ENCODE measurements at regions not wholly inside any gene's neighbourhood (a gene's known extent, or its start where the extent isn't known, plus 50 kb on each side); places are given as distances from the start of the nearest gene placed in this dataset.
"Not testable (repeated sequence)": the region's sequence is repeated elsewhere in the genome, so short reads cannot be mapped to it uniquely, and the experiment has no call there.

- no peak for DNase-seq (ENCODE audit: low read depth)
Measured at GRCh38 chr13:72657379-72657778, 70.0 kb downstream of the MZT1 start.

GRCh38 chr13:72656357-72656756, 71.1 kb downstream of the MZT1 start:
- DNase-seq (ENCODE audit: low read depth) = no peak

DNA sequence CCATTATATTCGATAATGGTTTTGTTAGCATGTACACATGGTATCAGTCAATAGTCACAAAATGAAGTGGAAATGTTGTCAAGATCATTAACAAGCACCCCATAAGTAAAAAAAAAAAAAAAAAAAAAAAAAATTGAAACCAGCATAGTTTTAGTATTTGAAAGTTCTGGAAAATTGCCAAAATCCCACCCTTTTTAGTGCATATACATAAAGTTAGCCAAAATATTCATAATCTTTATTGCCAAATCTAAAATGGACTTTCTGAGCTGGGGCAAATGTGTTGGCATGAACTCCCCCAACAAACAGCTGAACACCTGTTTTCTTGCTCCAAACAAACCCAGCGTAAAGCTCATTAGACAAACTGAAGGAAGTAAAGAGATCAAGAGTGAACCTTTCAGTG, 73.9 kb downstream of the MZT1 start:
- DNase-seq (ENCODE audit: low read depth) = no peak

DNA sequence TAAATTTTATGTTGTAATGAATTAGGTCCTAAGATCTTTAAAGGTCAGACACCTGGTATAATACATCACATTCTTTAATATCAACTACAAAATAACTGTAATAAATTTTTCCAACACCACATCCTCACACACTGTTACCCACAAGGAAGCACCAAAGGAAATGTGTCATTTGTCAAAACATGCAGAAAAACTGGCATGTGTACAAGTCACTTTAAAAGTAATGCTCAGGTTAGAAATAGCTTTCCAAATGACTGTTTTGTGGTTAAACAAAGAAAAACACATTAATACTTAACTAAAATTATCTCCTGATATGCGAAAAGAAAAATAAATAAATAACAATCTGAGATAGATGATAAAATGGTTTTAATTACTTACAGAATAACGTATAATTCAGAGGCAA, 74.7 kb downstream of the MZT1 start:
- peak; percentile 21 for DNase-seq (ENCODE audit: low read depth)

- DNase-seq (ENCODE audit: low read depth) = peak; percentile 13
Measured at GRCh38 chr13:72651144-72651543, 76.3 kb downstream of the MZT1 start.

DNA sequence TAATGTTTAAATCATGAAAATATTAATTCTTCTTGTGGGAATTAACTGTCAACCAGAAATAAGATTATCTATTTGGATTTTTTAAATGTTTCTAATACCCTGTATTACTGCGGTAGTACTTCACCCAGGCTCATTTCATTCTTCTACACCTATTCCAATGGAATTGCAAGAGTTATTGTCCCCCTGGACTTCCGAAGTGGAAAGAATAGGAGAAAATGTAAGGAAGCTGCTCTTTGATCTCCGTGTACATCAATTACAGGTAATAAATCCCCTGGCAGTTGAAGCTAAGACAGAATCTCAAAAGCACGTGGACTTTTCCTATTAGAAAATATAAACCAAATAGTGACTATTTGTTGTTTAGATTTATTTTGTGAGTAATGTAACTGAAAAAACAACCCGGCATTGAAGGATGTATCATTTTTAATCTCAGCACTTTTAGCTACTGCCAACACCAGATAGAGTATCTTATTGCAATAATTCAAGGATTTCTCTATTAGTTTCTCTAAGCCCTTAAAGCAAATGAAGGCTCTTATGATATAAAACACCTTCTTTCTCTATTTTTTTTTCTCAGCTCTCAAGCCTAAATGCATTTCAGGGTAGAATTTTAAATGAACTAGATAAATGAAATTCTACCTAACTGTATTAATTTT, 77.3 kb downstream of the MZT1 start:
- DNase-seq (ENCODE audit: low read depth) = no peak

DNA sequence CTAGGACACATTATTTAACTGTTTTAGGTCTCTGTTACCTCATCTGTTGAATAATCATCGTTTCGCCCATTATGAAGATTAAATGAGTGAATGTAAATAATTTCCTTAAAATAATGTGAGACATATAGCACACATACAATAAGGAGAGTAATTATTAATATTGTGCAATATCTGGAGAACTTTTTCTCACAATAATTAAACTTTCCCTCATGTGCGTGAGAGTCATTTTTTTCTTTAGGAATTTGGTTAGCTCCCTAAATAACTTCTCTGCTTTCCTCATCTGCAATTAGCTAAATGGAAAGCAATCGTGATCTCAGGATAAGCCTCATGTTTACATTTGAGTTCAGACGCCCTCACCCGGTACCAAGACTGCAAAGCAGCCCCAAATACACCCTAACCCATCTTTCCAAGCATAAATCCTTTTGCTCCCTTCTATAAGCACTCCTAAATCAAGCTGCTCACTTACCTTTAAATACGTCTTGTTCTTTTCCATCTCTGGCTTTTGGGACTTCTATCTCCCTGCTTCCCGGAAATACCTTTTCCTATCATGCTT, 78.8 kb downstream of the MZT1 start:
- peak; percentile 2 for DNase-seq (ENCODE audit: low read depth)

DNA sequence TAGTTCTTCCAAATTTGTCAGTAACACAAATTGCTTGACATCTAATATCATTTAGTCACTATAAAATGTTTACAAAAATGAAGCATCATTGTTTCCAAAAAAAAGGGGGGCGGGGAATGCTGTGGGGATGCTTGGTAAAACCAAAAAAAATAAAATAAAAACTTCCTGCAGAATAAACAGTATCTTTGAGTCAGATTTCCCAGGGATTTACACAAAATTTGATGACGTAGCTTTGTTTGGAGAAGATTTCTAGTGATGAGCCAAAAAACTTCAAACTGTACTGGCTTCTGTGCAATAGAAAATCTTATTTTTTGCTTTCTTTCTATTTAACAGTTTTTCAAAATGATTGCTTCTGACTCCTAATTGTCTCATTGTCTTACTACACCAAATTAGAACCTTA, 80.0 kb downstream of the MZT1 start:
- DNase-seq (ENCODE audit: low read depth) = no peak

DNA sequence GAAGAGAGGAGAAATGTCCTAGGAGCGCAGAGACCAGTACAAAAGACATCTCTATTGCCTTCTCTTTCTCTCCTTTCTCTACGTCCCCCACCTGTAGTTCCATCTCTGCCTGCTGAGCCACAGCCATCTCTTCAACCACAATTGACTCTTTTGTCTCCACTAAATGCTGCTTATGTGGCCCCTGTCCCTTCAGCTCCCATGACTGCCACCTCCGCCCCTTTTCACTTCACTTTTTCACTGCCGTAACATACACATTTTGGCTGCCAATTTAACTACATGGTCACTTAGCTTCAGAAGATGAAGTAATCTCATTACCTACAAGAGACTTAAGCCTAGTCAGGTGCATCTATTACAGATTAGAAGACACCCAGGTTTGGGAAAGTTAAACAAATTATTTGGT, 81.9 kb downstream of the MZT1 start:
- no peak for DNase-seq (ENCODE audit: low read depth)

DNA sequence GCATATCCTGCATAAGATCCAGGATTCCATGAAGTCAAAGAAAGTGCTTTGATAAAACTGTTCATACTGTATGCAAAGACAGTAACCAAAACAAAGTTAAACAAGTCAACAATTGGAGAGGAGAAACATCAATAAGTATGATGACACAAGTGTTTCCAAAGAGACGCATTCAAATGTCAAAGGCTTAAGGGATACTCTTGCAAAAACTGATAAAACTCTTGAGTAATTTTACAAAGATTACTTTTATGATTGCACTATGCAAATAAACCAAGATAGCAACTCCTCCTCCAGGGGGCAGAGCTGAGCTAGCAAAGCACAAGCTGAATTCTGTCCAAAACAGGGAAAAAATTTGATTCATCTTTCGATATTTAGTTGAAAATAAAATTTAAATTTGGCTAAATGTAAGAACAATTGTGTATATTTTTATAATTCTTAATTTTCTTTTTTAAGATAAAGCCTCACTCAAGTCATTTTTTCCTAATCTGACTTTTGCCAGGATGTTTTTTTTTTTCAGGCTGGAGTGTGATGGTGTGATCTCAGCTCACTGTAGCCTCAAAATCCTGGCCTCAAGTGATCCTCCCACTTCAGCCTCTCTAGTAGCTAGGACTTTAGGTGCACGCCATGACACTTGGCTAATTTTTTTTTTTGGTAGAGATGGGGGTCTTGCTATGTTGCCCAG, 84.0 kb downstream of the MZT1 start:
- peak; percentile 30 for DNase-seq (ENCODE audit: low read depth)

DNA sequence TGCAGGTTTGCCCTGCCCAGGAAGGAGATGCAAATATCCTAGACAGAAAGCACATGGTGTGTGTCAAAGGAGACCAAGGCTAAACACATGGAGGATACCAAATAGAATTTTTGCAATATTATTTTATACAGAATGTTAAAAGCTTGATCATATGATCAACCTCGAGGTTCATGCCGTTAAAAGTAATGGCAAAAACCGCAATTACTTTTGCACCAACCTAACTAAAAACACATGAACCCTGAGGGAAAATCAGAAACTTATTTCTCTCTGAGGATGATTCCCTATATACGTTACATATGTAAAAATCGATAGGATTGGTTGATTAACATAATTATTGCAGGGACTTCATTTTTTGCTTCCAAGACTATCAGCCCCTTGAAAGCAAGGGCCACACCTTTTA, 88.1 kb downstream of the MZT1 start:
- no peak for DNase-seq (ENCODE audit: low read depth)

DNA sequence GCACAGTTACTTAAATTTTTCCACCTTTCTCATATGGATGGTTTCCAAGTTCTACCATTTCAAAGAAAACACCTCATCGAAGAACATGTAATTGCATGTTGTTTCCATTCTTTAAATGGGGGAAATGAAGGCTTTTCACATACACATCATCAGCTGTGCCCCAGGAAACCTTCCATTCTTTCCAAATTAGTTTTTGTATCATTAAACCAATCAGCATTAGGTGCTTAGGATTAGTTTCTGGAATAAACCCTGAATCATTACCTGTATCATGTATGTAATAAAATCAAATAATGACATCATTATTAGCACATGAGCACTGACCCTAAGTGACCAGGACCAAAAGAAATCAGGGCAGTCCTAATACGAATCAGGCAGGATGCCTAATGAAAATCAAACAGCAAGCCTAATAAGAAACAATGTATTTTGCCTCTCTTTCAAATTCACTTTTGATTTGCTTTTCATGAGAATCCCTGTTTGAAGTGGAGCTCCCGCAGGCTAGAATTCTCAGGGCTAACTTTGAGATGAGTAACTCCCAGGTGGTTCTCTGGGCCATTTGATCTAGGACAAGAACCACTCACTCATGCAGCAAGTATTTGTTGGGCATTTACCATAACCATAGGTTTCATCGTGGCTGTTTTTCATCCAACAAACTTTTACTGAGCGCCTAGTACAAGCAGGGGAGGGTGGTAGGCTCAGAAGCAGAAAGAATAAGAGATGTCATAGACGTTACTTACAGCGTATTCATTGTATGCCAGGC, 89.2 kb downstream of the MZT1 start:
- DNase-seq (ENCODE audit: low read depth) = peak; percentile 22

DNA sequence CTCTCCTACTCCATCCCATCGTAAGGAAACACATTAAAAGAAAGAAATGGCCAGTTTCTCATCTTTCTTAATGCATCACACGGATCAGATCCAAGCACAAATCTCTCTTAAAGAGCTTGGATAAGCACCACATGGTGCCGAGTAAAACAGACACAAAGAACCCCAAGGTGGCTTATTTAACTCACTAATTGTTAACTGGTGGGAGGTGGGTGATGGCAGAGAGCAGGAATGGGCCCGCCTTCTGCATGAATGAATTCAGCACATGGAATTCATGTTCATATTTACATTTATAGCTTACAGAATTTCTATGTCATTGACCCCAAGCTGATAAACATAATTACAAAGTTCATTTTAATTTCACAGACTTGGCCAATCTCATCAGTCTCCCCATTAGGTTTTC, 89.9 kb downstream of the MZT1 start:
- DNase-seq (ENCODE audit: low read depth) = no peak

- no peak for DNase-seq (ENCODE audit: low read depth)
Measured at GRCh38 chr13:72634859-72635258, 92.6 kb downstream of the MZT1 start.

GRCh38 chr13:72622546-72622945, 104.9 kb downstream of the MZT1 start:
- no peak for DNase-seq (ENCODE audit: low read depth)

DNA sequence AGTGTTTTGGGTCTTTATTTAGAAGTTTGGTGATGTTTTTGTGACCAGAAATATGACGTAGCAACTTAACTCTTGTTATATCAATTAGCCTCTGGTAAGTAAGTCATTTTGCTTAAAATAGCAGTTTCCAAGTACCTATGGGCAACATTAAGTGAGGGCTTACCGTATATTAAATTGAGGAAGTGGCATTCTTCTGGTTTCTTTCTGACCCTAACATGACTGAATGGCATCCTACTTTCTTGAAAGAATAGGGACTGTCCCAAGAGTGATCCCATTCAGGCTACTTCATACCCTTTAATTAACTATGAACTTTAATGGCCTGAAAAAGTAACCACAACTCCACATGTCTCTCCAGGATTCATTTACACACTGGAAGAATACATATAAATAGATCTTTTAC, 106.6 kb downstream of the MZT1 start:
- DNase-seq (ENCODE audit: low read depth) = no peak

GRCh38 chr13:72617951-72618350, 109.5 kb downstream of the MZT1 start:
- DNase-seq (ENCODE audit: low read depth) = no peak

GRCh38 chr13:72617186-72617585, 110.2 kb downstream of the MZT1 start:
- no peak for DNase-seq (ENCODE audit: low read depth)

GRCh38 chr13:72610251-72610891, 117.1 kb downstream of the MZT1 start:
- not testable (repeated sequence) for DNase-seq (ENCODE audit: low read depth)

DNA sequence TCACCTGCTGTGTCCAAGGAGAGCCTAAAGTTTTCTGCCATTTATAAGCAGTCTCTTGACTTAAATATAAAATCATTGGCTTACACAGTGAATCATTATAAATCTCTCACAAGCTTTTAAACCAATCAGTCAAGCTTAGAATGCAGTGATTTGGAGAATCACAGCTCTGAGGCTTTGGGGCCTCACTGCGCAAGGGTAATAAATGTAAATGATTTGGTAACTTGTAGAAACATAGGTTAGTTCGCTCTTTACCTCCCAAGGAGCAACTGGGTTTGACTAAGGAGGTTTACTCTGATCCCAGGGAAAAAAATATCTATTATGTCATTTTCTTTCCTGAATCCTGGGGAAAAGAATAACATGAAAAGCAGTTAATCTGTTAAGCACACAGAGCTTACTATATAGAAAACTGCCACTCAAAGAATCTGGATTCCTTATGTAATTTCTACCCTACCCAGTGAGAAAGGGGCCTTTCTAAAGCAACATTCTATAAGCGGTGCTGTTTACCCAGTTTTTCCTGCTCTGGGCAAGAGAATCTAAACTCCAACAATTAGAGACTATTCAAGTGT, 128.2 kb downstream of the MZT1 start:
- no peak for DNase-seq (ENCODE audit: low read depth)

GRCh38 chr13:72590091-72590740, 137.2 kb downstream of the MZT1 start:
- no peak for DNase-seq (ENCODE audit: low read depth)

Data from renal cortical epithelial cell (primary cell).